A549 (cell line): ENCODE measurements at regions not wholly inside any gene's neighbourhood (a gene's known extent, or its start where the extent isn't known, plus 50 kb on each side); places are given as distances from the start of the nearest gene placed in this dataset.

Experiments used
- ATAC-seq, 2 experiments: fragments of 200-7000 bp in 1 of 2; fragments of >200 bp in 1 of 2; cut with Nextera tagmentation in 1 of 2; cut with Tn5 transposase in 1 of 2; 3 replicates each; pipeline versions ENCODE4 v1.8.0 to v1.9.1; 2018 to 2020; ENCODE audit warnings: mild to moderate bottlenecking in 1 of 2, moderate library complexity in 1 of 2
- CTCF ChIA-PET: fragments of 300-600 bp; sonication (Branson Sonifier 250); formaldehyde crosslinking; extraction: SDS; loops from one replicate; lab custom pipeline; 2021; ENCODE audit warnings: antibody characterized with exemption, inconsistent platforms; lab: Yijun Ruan, JAX
- POLR2A ChIA-PET: fragments of 350-600 bp; formaldehyde crosslinking; extraction: SDS; loops from one replicate; lab custom pipeline; 2021; ENCODE audit warnings: antibody characterized with exemption, inconsistent platforms; lab: Yijun Ruan, JAX
- DNase-seq, 2 experiments: peaks; one replicate each; pipeline versions ENCODE4 v3.0.0 to v3.0.0-alpha.2; 2011 to 2016; ENCODE audit warnings: low read depth in 1 of 2, low spot score in 1 of 2
- FAIRE-seq: peaks from 2 replicates; lab custom pipeline; 2011; peaks lifted over from hg19 to GRCh38; lab: Jason Lieb, UNC
- H3K27ac ChIP-seq, 2 experiments: fragments of >200 bp; sonication (Bioruptor Twin); formaldehyde crosslinking; 3 replicates each; pipeline ENCODE4 v1.5.1; 2016 to 2017
- H3K4me1 ChIP-seq: fragments of >200 bp; sonication (Bioruptor Twin); formaldehyde crosslinking; 3 replicates; pipeline ENCODE4 v1.6.1; 2016
- H3K4me2 ChIP-seq: fragments of >200 bp; sonication (Bioruptor Twin); formaldehyde crosslinking; 3 replicates; pipeline ENCODE4 v1.6.1; 2016
- H3K4me3 ChIP-seq: fragments of >200 bp; sonication (Bioruptor Twin); formaldehyde crosslinking; 3 replicates; pipeline ENCODE4 v1.5.1; 2016
- H3K9me3 ChIP-seq: fragments of >200 bp; sonication (Bioruptor Twin); formaldehyde crosslinking; 3 replicates; pipeline ENCODE4 v1.6.1; 2016
- CHD2 ChIP-seq: fragments of 150-350 bp; IDR thresholded peaks from 2 replicates; pipeline ENCODE4 v1.6.1; 2014; ENCODE audit warnings: low read length; ENCODE audit not compliant: partially characterized antibody
- EHF ChIP-seq: fragments of 250-450 bp; sonication (Bioruptor Pico); IDR thresholded peaks from 2 replicates; pipeline ENCODE4 v1.5.0; 2020; ENCODE audit warnings: mild to moderate bottlenecking
- EP300 ChIP-seq, 2 experiments: fragments of >200 bp; sonication (Bioruptor Twin); formaldehyde crosslinking; IDR thresholded peaks; 2 replicates in 1 of 2; 3 replicates in 1 of 2; pipeline ENCODE4 v1.6.1; 2016 to 2017
- GATA3 ChIP-seq: IDR thresholded peaks from 2 replicates; pipeline ENCODE4 v1.6.1; 2012; ENCODE audit warnings: borderline replicate concordance
- HDAC2 ChIP-seq: fragments of 200-600 bp; sonication (generic); IDR thresholded peaks from 2 replicates; pipeline ENCODE4 v1.6.1; 2016
- HOXB13 ChIP-seq: fragments of 250-450 bp; sonication (Bioruptor Pico); IDR thresholded peaks from 2 replicates; pipeline ENCODE4 v1.5.0; 2020; ENCODE audit warnings: low read depth, mild to moderate bottlenecking, moderate library complexity
- HOXB5 ChIP-seq: fragments of 250-450 bp; sonication (Bioruptor Pico); IDR thresholded peaks from 2 replicates; pipeline ENCODE4 v1.5.0; 2020; ENCODE audit warnings: mild to moderate bottlenecking, moderate library complexity
- KDM5A ChIP-seq: fragments of 200-600 bp; sonication (generic); IDR thresholded peaks from 2 replicates; pipeline ENCODE4 v1.6.1; 2016; ENCODE audit warnings: antibody characterized with exemption, mild to moderate bottlenecking
- MAFK ChIP-seq: fragments of 450-650 bp; IDR thresholded peaks from 2 replicates; pipeline ENCODE4 v1.6.1; 2014; ENCODE audit not compliant: partially characterized antibody
- MAZ ChIP-seq: fragments of 150-350 bp; IDR thresholded peaks from 2 replicates; pipeline ENCODE4 v1.6.1; 2014; ENCODE audit warnings: antibody characterized with exemption, low read depth, low read length, borderline replicate concordance
- NR3C1 ChIP-seq: fragments of >200 bp; sonication (Bioruptor Twin); formaldehyde crosslinking; IDR thresholded peaks from 3 replicates; pipeline ENCODE4 v1.6.1; 2017
- TP53 ChIP-seq: fragments of 250-450 bp; sonication (Bioruptor Pico); IDR thresholded peaks from 2 replicates; pipeline ENCODE4 v1.5.0; 2021; ENCODE audit warnings: mild to moderate bottlenecking, moderate library complexity
- whole genome bisulfite sequencing: methylation state at CpG from one replicate; pipeline ENCODE4 v1.1.6; 2017; ENCODE audit errors: missing lambda C conversion rate; 5-methylcytosine and 5-hydroxymethylcytosine counted together
- TF ChIP-seq, protein P1 (sequence below): fragments of 450-650 bp; IDR thresholded peaks from 2 replicates; pipeline ENCODE4 v1.6.1; 2014; ENCODE audit warnings: antibody characterized with exemption
- TF ChIP-seq, protein P2 (sequence below): fragments of 250-450 bp; sonication (Bioruptor Pico); IDR thresholded peaks from 2 replicates; pipeline ENCODE4 v1.5.0; 2021; ENCODE audit warnings: mild to moderate bottlenecking, moderate library complexity, borderline replicate concordance
- TF ChIP-seq, protein P3 (sequence below): fragments of >200 bp; sonication (Bioruptor Twin); formaldehyde crosslinking; IDR thresholded peaks from 3 replicates; pipeline ENCODE4 v1.5.1; 2016
- TF ChIP-seq, protein P4 (sequence below): fragments of 200-600 bp; sonication (generic); IDR thresholded peaks from 2 replicates; pipeline ENCODE4 v1.6.1; 2016; ENCODE audit warnings: antibody characterized with exemption, mild to moderate bottlenecking, moderate library complexity

DNA sequence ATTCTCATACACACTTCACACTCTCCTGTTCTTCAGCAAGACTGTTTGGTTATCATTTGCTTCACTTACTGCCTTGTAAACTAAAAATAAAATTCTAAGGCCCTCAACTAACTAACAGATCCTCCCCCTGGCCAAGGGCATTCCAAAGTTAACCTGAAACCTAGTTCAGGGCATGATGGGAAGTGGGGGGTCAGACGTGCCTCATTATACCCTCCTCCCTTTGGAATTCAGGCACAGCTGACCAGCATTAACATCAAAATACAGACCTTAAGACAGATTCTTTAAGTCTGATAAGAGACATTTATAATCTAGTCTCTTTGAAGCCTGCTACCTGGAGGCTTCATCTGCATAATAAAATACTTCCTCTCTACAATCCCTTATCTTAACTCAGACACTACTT, 221.0 kb downstream of the NOL4 start (continued):
- TF ChIP-seq, protein P1, sequence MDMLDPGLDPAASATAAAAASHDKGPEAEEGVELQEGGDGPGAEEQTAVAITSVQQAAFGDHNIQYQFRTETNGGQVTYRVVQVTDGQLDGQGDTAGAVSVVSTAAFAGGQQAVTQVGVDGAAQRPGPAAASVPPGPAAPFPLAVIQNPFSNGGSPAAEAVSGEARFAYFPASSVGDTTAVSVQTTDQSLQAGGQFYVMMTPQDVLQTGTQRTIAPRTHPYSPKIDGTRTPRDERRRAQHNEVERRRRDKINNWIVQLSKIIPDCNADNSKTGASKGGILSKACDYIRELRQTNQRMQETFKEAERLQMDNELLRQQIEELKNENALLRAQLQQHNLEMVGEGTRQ, result no peak
- TF ChIP-seq, protein P2, sequence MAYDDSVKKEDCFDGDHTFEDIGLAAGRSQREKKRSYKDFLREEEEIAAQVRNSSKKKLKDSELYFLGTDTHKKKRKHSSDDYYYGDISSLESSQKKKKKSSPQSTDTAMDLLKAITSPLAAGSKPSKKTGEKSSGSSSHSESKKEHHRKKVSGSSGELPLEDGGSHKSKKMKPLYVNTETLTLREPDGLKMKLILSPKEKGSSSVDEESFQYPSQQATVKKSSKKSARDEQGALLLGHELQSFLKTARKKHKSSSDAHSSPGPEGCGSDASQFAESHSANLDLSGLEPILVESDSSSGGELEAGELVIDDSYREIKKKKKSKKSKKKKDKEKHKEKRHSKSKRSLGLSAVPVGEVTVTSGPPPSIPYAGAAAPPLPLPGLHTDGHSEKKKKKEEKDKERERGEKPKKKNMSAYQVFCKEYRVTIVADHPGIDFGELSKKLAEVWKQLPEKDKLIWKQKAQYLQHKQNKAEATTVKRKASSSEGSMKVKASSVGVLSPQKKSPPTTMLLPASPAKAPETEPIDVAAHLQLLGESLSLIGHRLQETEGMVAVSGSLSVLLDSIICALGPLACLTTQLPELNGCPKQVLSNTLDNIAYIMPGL (CRISPR knock-in tag), result no peak
- no peak for TF ChIP-seq EP300 (IDR thresholded peaks at IDR 0.05)
- no peak for TF ChIP-seq NR3C1

DNA sequence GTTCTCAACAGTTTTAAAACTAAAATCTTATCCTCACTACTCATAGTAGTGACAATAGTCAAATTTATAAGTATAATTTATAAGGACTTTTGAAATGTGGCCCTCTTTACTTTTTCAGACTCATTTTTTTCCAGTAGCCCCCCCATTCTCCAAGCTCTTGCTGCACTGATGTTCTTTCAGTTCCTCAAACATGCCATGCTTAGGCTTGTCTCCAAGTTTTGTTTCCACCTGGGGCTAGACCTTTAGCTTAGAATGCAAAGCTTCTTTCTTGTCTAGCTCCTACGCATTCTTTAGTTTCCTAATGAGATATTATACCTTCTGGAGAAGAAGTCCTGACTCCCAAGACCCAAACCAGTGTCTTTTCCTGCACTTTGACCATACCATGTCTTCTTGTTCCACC, 222.6 kb downstream of the NOL4 start:
- no peak for FAIRE-seq
- WGBS, result 0% methylated on average over 1 of the region's 1 CpG
- Histone ChIP-seq H3K4me1 (no peaks in the 10 kb centered on the region), H3K4me2 (no peak overlapping the region), H3K9me3 (no peaks in the 10 kb centered on the region), H3K27ac (no peak overlapping the region), H3K4me3 (no peak overlapping the region)
- ATAC-seq, result no peak
- ChIA-PET POLR2A (no interaction called here), CTCF (no interaction called here)
- TF ChIP-seq KDM5A (no peak), GATA3 (no peak), EHF (CRISPR knock-in tag) (no peak)
- TF ChIP-seq, protein P3, sequence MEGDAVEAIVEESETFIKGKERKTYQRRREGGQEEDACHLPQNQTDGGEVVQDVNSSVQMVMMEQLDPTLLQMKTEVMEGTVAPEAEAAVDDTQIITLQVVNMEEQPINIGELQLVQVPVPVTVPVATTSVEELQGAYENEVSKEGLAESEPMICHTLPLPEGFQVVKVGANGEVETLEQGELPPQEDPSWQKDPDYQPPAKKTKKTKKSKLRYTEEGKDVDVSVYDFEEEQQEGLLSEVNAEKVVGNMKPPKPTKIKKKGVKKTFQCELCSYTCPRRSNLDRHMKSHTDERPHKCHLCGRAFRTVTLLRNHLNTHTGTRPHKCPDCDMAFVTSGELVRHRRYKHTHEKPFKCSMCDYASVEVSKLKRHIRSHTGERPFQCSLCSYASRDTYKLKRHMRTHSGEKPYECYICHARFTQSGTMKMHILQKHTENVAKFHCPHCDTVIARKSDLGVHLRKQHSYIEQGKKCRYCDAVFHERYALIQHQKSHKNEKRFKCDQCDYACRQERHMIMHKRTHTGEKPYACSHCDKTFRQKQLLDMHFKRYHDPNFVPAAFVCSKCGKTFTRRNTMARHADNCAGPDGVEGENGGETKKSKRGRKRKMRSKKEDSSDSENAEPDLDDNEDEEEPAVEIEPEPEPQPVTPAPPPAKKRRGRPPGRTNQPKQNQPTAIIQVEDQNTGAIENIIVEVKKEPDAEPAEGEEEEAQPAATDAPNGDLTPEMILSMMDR, result no peak
- DNase-seq, result no peak

DNA sequence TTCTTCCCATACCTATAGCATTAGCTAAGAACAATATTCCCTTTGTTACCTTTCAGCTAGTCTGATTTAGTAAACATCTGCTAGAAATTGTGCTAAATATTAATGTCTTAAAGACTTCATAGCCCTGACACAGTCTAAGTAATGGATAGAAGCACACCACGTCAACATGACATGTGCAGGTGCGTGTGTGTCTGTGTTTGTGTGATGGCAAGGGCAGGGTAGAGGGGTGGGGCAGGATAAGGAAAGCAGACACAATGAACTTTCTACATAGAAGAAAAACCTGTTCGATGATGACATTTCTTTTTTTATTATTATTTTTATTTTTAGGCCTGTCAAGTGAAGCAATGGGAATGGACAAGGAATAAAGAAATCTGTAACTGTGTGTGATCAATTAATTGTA, 223.3 kb downstream of the NOL4 start:
- Histone ChIP-seq H3K9me3 (no peaks in the 10 kb centered on the region), H3K4me1 (no peaks in the 10 kb centered on the region), H3K27ac (no peak overlapping the region), H3K4me3 (no peak overlapping the region), H3K4me2 (no peak overlapping the region)
- 9% methylated on average over 3 of the region's 3 CpGs for WGBS
- no peak for FAIRE-seq
- no peak for ATAC-seq
- CTCF ChIA-PET, result no interaction called here
- TF ChIP-seq, protein P2 (CRISPR knock-in tag), result no peak
- TF ChIP-seq HOXB13 (CRISPR knock-in tag) (no peak), MAZ (no peak), HDAC2 (no peak), HOXB5 (CRISPR knock-in tag) (no peak), CHD2 (no peak), MAFK (no peak), TP53 (CRISPR knock-in tag) (no peak)
- TF ChIP-seq, protein P4, sequence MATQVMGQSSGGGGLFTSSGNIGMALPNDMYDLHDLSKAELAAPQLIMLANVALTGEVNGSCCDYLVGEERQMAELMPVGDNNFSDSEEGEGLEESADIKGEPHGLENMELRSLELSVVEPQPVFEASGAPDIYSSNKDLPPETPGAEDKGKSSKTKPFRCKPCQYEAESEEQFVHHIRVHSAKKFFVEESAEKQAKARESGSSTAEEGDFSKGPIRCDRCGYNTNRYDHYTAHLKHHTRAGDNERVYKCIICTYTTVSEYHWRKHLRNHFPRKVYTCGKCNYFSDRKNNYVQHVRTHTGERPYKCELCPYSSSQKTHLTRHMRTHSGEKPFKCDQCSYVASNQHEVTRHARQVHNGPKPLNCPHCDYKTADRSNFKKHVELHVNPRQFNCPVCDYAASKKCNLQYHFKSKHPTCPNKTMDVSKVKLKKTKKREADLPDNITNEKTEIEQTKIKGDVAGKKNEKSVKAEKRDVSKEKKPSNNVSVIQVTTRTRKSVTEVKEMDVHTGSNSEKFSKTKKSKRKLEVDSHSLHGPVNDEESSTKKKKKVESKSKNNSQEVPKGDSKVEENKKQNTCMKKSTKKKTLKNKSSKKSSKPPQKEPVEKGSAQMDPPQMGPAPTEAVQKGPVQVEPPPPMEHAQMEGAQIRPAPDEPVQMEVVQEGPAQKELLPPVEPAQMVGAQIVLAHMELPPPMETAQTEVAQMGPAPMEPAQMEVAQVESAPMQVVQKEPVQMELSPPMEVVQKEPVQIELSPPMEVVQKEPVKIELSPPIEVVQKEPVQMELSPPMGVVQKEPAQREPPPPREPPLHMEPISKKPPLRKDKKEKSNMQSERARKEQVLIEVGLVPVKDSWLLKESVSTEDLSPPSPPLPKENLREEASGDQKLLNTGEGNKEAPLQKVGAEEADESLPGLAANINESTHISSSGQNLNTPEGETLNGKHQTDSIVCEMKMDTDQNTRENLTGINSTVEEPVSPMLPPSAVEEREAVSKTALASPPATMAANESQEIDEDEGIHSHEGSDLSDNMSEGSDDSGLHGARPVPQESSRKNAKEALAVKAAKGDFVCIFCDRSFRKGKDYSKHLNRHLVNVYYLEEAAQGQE, result no peak
- no peak for DNase-seq
- POLR2A ChIA-PET, result no interaction called here
